HCT116 (cell line): ENCODE measurements at regions not wholly inside any gene's neighbourhood (a gene's known extent, or its start where the extent isn't known, plus 50 kb on each side); places are given as distances from the start of the nearest gene placed in this dataset.
A peak's percentile ranks its signal among the peaks of the same experiment; 100 is the strongest.

Experiments used
- ATAC-seq: fragments of 200-7000 bp; cut with Tn5 transposase; 2 replicates; pipeline ENCODE4 v1.9.1; 2020; ENCODE audit warnings: mild to moderate bottlenecking, moderate library complexity
- BruUV-seq: library from RNA; stranded (reverse); fragments of 400-500 nt; replicated peaks from 2 replicates; lab custom pipeline; 2021; lab: Mats Ljungman, UMichigan
- CTCF ChIA-PET: fragments of 300-600 bp; sonication (Branson Sonifier 250); formaldehyde crosslinking; loops from one replicate; lab custom pipeline; 2021; ENCODE audit warnings: antibody characterized with exemption; lab: Charles Lee
- POLR2A ChIA-PET: fragments of 300-600, 350-600 bp; sonication (Branson Sonifier 250); formaldehyde crosslinking; loops from one replicate; lab custom pipeline; 2021; ENCODE audit warnings: antibody characterized with exemption; lab: Charles Lee
- RAD21 ChIA-PET, 2 experiments: fragments of 300-600 bp; sonication (Branson Sonifier 250); formaldehyde crosslinking; loops; one replicate each; lab custom pipeline; 2023; ENCODE audit warnings: low total read pairs in 2 of 2; ENCODE audit not compliant: uncharacterized antibody in 2 of 2, unreplicated experiment in 2 of 2, low non-redundant PET in 1 of 2; lab: Charles Lee
- DNase-seq: peaks from one replicate; pipeline ENCODE4 v3.0.0-alpha.2; 2010; ENCODE audit warnings: low read depth, low spot score
- H2AFZ ChIP-seq: fragments of 200-600 bp; shearing (Covaris generic), sonication (generic); 2 replicates; pipeline ENCODE4 v1.6.1; 2017; ENCODE audit warnings: low read depth, mixed run types, mixed read lengths, antibody characterized with exemption, low read length; ENCODE audit not compliant: poor library complexity, severe bottlenecking
- H3K27ac ChIP-seq: 2 replicates; pipeline ENCODE4 v1.5.1; 2012; ENCODE audit warnings: low read depth, low read length
- H3K27me3 ChIP-seq: fragments of 200-600 bp; sonication (generic); 2 replicates; pipeline ENCODE4 v1.6.1; 2016; ENCODE audit warnings: mixed run types, low read length, mixed read lengths; ENCODE audit not compliant: insufficient read depth
- H3K36me3 ChIP-seq, 2 experiments: fragments of 200-500 bp in 1 of 2; fragments of 200-600 bp in 1 of 2; sonication (Bioruptor generic) in 1 of 2; sonication (generic) in 1 of 2; 2 replicates each; pipeline versions ENCODE4 v1.5.1 to v1.6.1; 2014 to 2016; ENCODE audit warnings: low read length in 2 of 2, inconsistent platforms in 1 of 2, mixed read lengths in 1 of 2, mixed run types in 1 of 2; ENCODE audit not compliant: insufficient read depth in 2 of 2, control insufficient read depth in 1 of 2
- H3K4me1 ChIP-seq, 2 experiments: fragments of 200-600 bp in 1 of 2; sonication (generic) in 1 of 2; 2 replicates each; pipeline versions ENCODE4 v1.5.1 to v1.6.1; 2012 to 2017; ENCODE audit warnings: low read length in 2 of 2, inconsistent platforms in 1 of 2, mild to moderate bottlenecking in 1 of 2, mixed read lengths in 1 of 2, mixed run types in 1 of 2, moderate library complexity in 1 of 2; ENCODE audit not compliant: insufficient read depth in 2 of 2, control insufficient read depth in 1 of 2
- H3K4me2 ChIP-seq: fragments of 200-600 bp; sonication (generic); 2 replicates; pipeline ENCODE4 v1.6.1; 2017; ENCODE audit warnings: mixed run types, low read length, mixed read lengths
- H3K4me3 ChIP-seq, 2 experiments: fragments of 200-600 bp in 1 of 2; sonication (generic) in 1 of 2; replicated peaks in 1 of 2; 2 replicates each; pipeline ENCODE4 v1.5.1; 2011 to 2016; ENCODE audit warnings: low read length in 2 of 2, control low read depth in 1 of 2, low read depth in 1 of 2, mild to moderate bottlenecking in 1 of 2, mixed read lengths in 1 of 2, mixed run types in 1 of 2
- H3K79me2 ChIP-seq: fragments of 200-600 bp; sonication (generic); 2 replicates; pipeline ENCODE4 v1.6.1; 2017; ENCODE audit warnings: mild to moderate bottlenecking, mixed run types, low read length, moderate library complexity, mixed read lengths; ENCODE audit not compliant: insufficient read depth
- H3K9ac ChIP-seq: fragments of 200-600 bp; sonication (generic); 2 replicates; pipeline ENCODE4 v1.6.1; 2016; ENCODE audit warnings: low read length, mixed read lengths
- H3K9me2 ChIP-seq: fragments of 200-600 bp; sonication (generic), shearing (Covaris generic); 2 replicates; pipeline ENCODE4 v1.6.1; 2017; ENCODE audit warnings: mixed run types, mild to moderate bottlenecking, moderate library complexity; ENCODE audit not compliant: insufficient read depth
- H3K9me3 ChIP-seq, 2 experiments: fragments of 200-500 bp in 1 of 2; fragments of 200-600 bp in 1 of 2; sonication (Bioruptor generic) in 1 of 2; sonication (generic) in 1 of 2; 2 replicates each; pipeline ENCODE4 v1.6.1; 2014 to 2017; ENCODE audit warnings: low read length in 2 of 2, mixed read lengths in 2 of 2, inconsistent platforms in 1 of 2, low read depth in 1 of 2, mild to moderate bottlenecking in 1 of 2, mixed run types in 1 of 2, moderate library complexity in 1 of 2; ENCODE audit not compliant: control insufficient read depth in 1 of 2, insufficient read depth in 1 of 2
- H4K20me1 ChIP-seq: fragments of 200-600 bp; sonication (generic), shearing (Covaris generic); 2 replicates; pipeline ENCODE4 v1.6.1; 2017; ENCODE audit warnings: mixed run types, mild to moderate bottlenecking, moderate library complexity; ENCODE audit not compliant: insufficient read depth
- CEBPB ChIP-seq: IDR thresholded peaks from 2 replicates; pipeline ENCODE4 v1.6.1; 2012; ENCODE audit warnings: low read depth
- CTCF ChIP-seq, 3 experiments: fragments of 200-600 bp in 1 of 3; sonication (generic) in 1 of 3; IDR thresholded peaks in 2 of 3; conservative IDR thresholded peaks in 1 of 3; 2 replicates each; pipeline ENCODE4 v1.5.1; 2012 to 2017; ENCODE audit warnings: low read depth in 2 of 3, low read length in 2 of 3, antibody characterized with exemption in 1 of 3, borderline replicate concordance in 1 of 3, control low read depth in 1 of 3, mild to moderate bottlenecking in 1 of 3, mixed read lengths in 1 of 3, mixed run types in 1 of 3, moderate library complexity in 1 of 3; ENCODE audit not compliant: insufficient read depth in 1 of 3
- POLR2AphosphoS5 ChIP-seq: IDR thresholded peaks from 2 replicates; pipeline ENCODE4 v1.6.1; 2011; ENCODE audit warnings: mild to moderate bottlenecking, low read depth, low read length, moderate library complexity
- YY1 ChIP-seq: IDR thresholded peaks from 2 replicates; pipeline ENCODE4 v1.6.1; 2011; ENCODE audit warnings: low read length, low read depth, moderate library complexity, mild to moderate bottlenecking; ENCODE audit not compliant: insufficient replicate concordance; ENCODE audit errors: extremely low read depth
- ZBTB33 ChIP-seq: IDR thresholded peaks from 2 replicates; pipeline ENCODE4 v1.6.1; 2011; ENCODE audit warnings: mild to moderate bottlenecking, low read length, moderate library complexity; ENCODE audit not compliant: insufficient replicate concordance; ENCODE audit errors: extremely low read depth
- ZNF274 ChIP-seq: fragments of 200-500 bp; sonication (Bioruptor generic); IDR thresholded peaks from 2 replicates; pipeline ENCODE4 v1.6.1; 2014; ENCODE audit warnings: mild to moderate bottlenecking, low read depth, low read length, inconsistent platforms
- intact Hi-C: fragments of 100-400 bp; cut with micrococcal nuclease; formaldehyde crosslinking; loops from 2 replicates; pipeline ENCODE4 v1.10.0; 2022

DNA sequence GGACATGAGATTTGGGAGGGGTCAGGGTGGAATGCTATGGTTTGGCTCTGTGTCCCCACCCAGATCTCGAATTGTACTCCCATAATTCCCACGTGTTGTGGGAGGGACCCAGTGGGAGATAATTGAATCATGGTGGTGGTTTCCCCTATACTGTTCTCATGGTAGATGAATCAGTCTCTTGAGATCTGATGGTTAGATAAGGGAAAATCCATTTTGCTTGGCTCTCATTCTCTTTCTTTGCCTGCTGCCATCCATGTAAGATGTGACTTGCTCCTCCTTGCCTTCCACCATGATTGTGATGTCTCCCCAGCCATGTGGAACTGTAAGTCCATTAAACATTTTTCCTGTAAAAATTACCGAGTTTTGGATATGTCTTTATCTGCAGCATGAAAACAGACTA lies 80.9 kb upstream of the GALNT5 start:
- Histone ChIP-seq H3K27me3 (no peaks in the 10 kb centered on the region), H3K9me2 (no peaks in the 10 kb centered on the region), H3K79me2 (no peaks in the 10 kb centered on the region), H3K4me3 (no peak overlapping the region), H3K27ac (no peak overlapping the region), H3K4me2 (no peak overlapping the region), H2AFZ (no peak overlapping the region), H3K9me3 (no peaks in the 10 kb centered on the region; a peak in 1 of 4 replicates), H3K36me3 (no peaks in the 10 kb centered on the region), H3K4me1 (no peaks in the 10 kb centered on the region), H4K20me1 (no peaks in the 10 kb centered on the region), H3K9ac (no peak overlapping the region)
- CTCF ChIA-PET: interaction anchor here (1.4 kb wide), 1 partner anchor 1799 kb away, joined by 3 read pairs; no protein-coding TSS in a partner anchor
- RAD21 ChIA-PET: no interaction called here
- POLR2A ChIA-PET: no interaction called here
- no peak for DNase-seq
- intact Hi-C loops: no loop called here
- no peak for ATAC-seq
- BruUV-seq: no TSS peak
- TF ChIP-seq YY1: no peak
- TF ChIP-seq ZNF274: no peak
- no peak for TF ChIP-seq ZBTB33

GRCh38 chr2:157178874-157179273 lies 78.6 kb upstream of the GALNT5 start:
- no peak for DNase-seq
- Histone ChIP-seq H3K27ac (no peak overlapping the region), H2AFZ (no peak overlapping the region), H4K20me1 (no peaks in the 10 kb centered on the region), H3K4me2 (no peak overlapping the region), H3K9ac (no peak overlapping the region), H3K4me1 (peaks cover 0 to 6% of the 10 kb centered on the region in 2 experiments; a peak in 2 of 4 replicates), H3K4me3 (no peak overlapping the region), H3K9me2 (no peaks in the 10 kb centered on the region), H3K36me3 (no peaks in the 10 kb centered on the region), H3K27me3 (no peaks in the 10 kb centered on the region), H3K79me2 (no peaks in the 10 kb centered on the region), H3K9me3 (no peaks in the 10 kb centered on the region; a peak in 1 of 4 replicates)
- intact Hi-C loops: no loop called here
- no peak for ATAC-seq
- ChIA-PET POLR2A (no interaction called here), RAD21 (no interaction called here), CTCF (interaction anchor here (1.1 to 1.4 kb wide), 2 partner anchors 12 to 15 kb away, joined by 3 to 5 read pairs; no protein-coding TSS in a partner anchor)
- TF ChIP-seq POLR2AphosphoS5: no peak
- peak in 2 of 3 experiments; percentile 41 to 52; a peak in 4 of 6 replicates for TF ChIP-seq CTCF (IDR thresholded peaks at IDR 0.05 in 2 of 3, conservative IDR thresholded peaks at IDR 0.05 in 1 of 3; ENCODE audit: borderline replicate concordance in 1 of 3, insufficient read depth in 1 of 3, low read depth in 2 of 3, low read length in 2 of 3)
- no peak for TF ChIP-seq CEBPB
- no TSS peak for BruUV-seq
